Uterus (tissue), 2 donors: ENCODE measurements at regions not wholly inside any gene's neighbourhood (a gene's known extent, or its start where the extent isn't known, plus 50 kb on each side); places are given as distances from the start of the nearest gene placed in this dataset.
"Not testable (repeated sequence)": the region's sequence is repeated elsewhere in the genome, so short reads cannot be mapped to it uniquely, and the experiment has no call there.

Source experiments
- CTCF ChIP-seq, 4 experiments: fragments of 200-600 bp in 2 of 4; fragments of 450-650 bp in 2 of 4; sonication (generic) in 2 of 4; IDR thresholded peaks; one replicate each; pipeline ENCODE4 v1.5.1; 2016 to 2019; ENCODE audit warnings: antibody characterized with exemption in 4 of 4, mild to moderate bottlenecking in 2 of 4, moderate library complexity in 1 of 4
- POLR2A ChIP-seq, 2 donors: fragments of 450-650 bp; IDR thresholded peaks; one replicate each; pipeline ENCODE4 v1.6.1; 2016; ENCODE audit warnings: antibody characterized with exemption in 2 of 2, mild to moderate bottlenecking in 1 of 2, moderate library complexity in 1 of 2

DNA sequence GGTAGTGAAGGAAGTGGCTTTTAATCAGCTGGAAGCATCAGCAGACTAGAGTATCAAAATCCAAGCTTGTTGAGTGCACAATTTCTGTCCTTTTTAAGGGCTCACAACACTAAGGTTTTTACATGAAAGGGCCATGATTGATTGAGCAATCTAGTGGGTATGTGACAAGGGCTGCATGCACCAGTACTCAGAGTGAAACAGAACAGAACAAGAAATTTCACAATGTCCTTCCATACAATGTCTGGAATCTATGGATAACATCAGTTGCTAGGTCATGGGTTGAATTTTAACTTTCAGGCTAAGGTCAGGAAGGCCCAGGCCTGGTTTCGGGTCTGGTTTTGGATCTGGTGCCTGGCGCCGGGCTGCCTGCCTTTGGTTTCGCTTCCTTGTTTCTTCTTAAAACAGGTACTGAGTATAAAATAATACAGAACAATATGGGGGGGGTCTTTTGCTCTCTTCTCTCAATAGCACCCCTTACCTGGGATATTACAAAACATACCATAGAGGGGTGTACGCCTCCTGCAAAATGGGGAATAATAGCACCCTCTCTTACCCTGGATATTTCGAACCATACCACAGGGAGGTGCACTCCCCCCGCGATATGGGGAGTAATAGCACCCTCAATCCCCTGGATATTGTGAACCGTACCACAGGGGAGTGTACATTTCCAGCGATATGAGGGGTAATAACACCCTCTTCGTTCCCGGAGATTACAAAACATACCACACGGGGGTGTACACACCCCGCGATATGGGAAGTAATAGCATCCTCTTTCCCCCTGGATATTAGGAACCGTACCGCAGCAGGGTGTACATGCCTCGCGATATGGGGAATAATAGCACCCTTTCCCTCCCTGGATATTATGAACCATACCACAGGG lies 59.4 kb upstream of the CEACAM21 start:
- not testable (repeated sequence) for TF ChIP-seq POLR2A, CTCF (IDR thresholded peaks at IDR 0.05)
